Activated CD8-positive, alpha-beta memory T cell treated with anti-CD3 and anti-CD28 coated beads for 24 hours (primary cell): ENCODE measurements at regions not wholly inside any gene's neighbourhood (a gene's known extent, or its start where the extent isn't known, plus 50 kb on each side); places are given as distances from the start of the nearest gene placed in this dataset.
"Not testable (repeated sequence)": the region's sequence is repeated elsewhere in the genome, so short reads cannot be mapped to it uniquely, and the experiment has no call there.

Experiments used
- DNase-seq: peaks from one replicate; pipeline ENCODE4 v3.0.0-alpha.2; 2020

GRCh38 chr10:8128511-8128910, 74.0 kb downstream of the GATA3 start:
- no peak for DNase-seq

- DNase-seq: no peak
Measured at GRCh38 chr10:8129438-8129837, 75.0 kb downstream of the GATA3 start.

GRCh38 chr10:8130973-8131911, 76.8 kb downstream of the GATA3 start:
- DNase-seq: peak; percentile 63

- DNase-seq: no peak
Measured at GRCh38 chr10:8133146-8133545, 78.7 kb downstream of the GATA3 start.

- no peak for DNase-seq
Measured at GRCh38 chr10:8136736-8137135, 82.2 kb downstream of the GATA3 start.

- DNase-seq: peak; percentile 69
Measured at GRCh38 chr10:8137272-8137681, 82.8 kb downstream of the GATA3 start.

- DNase-seq: peak; percentile 69
Measured at GRCh38 chr10:8137726-8138125, 83.2 kb downstream of the GATA3 start.

- no peak for DNase-seq
Measured at GRCh38 chr10:8138471-8138870, 84.0 kb downstream of the GATA3 start.

GRCh38 chr10:8144496-8144895, 90.0 kb downstream of the GATA3 start:
- peak; percentile 32 for DNase-seq

GRCh38 chr10:8146650-8147049, 92.2 kb downstream of the GATA3 start:
- DNase-seq: no peak

GRCh38 chr10:8149991-8150390, 95.5 kb downstream of the GATA3 start:
- DNase-seq: no peak

- DNase-seq: peak; percentile 30
Measured at GRCh38 chr10:8150401-8150905, 96.0 kb downstream of the GATA3 start.

- DNase-seq: no peak
Measured at GRCh38 chr10:8151086-8151485, 96.6 kb downstream of the GATA3 start.

- DNase-seq: no peak
Measured at GRCh38 chr10:8156918-8157317, 102.4 kb downstream of the GATA3 start.

GRCh38 chr10:8158193-8159071, 103.9 kb downstream of the GATA3 start:
- DNase-seq: no peak

GRCh38 chr10:8159341-8160165, 105.1 kb downstream of the GATA3 start:
- no peak for DNase-seq

GRCh38 chr10:8163824-8164223, 109.3 kb downstream of the GATA3 start:
- no peak for DNase-seq

GRCh38 chr10:8164640-8165039, 110.2 kb downstream of the GATA3 start:
- DNase-seq: not testable (repeated sequence)

- DNase-seq: no peak
Measured at GRCh38 chr10:8168836-8169235, 114.3 kb downstream of the GATA3 start.

- DNase-seq: no peak
Measured at GRCh38 chr10:8171008-8171407, 116.5 kb downstream of the GATA3 start.

GRCh38 chr10:8172604-8173003, 118.1 kb downstream of the GATA3 start:
- DNase-seq: no peak

GRCh38 chr10:8173243-8173865, 118.9 kb downstream of the GATA3 start:
- no peak for DNase-seq
